ENCODE measurements at regions not wholly inside any gene's neighbourhood (a gene's known extent, or its start where the extent isn't known, plus 50 kb on each side); places are given as distances from the start of the nearest gene placed in this dataset.

GRCh38 chr5:143886651-143887638 lies 75.0 kb downstream of the HMHB1 start:
- TF ChIP-seq EZH2 (IDR thresholded peaks at IDR 0.05; ENCODE audit: borderline replicate concordance, insufficient read depth, low read depth, low read length, poor library complexity, severe bottlenecking) (no peak), CTCF (IDR thresholded peaks at IDR 0.05) (no peak)
- Histone ChIP-seq H3K4me2 (replicated peaks; ENCODE audit: low read depth, low read length, poor library complexity, severe bottlenecking) (no peak overlapping the region), H3K27ac (ENCODE audit: low read length in 2 of 2) (no peak overlapping the region), H3K9ac (ENCODE audit: low read length) (no peak overlapping the region), H4K20me1 (ENCODE audit: control insufficient read depth, insufficient read depth, low read length, poor library complexity, severe bottlenecking) (no peaks in the 10 kb centered on the region), H3K36me3 (replicated peaks in 1 of 2; ENCODE audit: control extremely low read depth in 1 of 2, control insufficient read depth in 1 of 2, extremely low read depth in 1 of 2, insufficient read depth in 2 of 2, low read length in 1 of 2) (no peaks in the 10 kb centered on the region), H3K9me3 (ENCODE audit: control extremely low read depth in 1 of 3, control insufficient read depth in 2 of 3, insufficient read depth in 1 of 3, low read length in 2 of 3) (no peaks in the 10 kb centered on the region), H3K4me3 (ENCODE audit: control extremely low read depth in 1 of 5, extremely low read depth in 1 of 5, insufficient read depth in 1 of 5, low read depth in 2 of 5, low read length in 4 of 5) (no peak overlapping the region), H3K27me3 (replicated peaks in 1 of 4; ENCODE audit: control extremely low read depth in 1 of 4, control insufficient read depth in 3 of 4, insufficient read depth in 4 of 4, low read length in 3 of 4) (no peaks in the 10 kb centered on the region), H3K79me2 (ENCODE audit: control insufficient read depth, insufficient read depth, low read length) (no peaks in the 10 kb centered on the region), H2AFZ (ENCODE audit: insufficient read depth, low read depth, low read length, poor library complexity, severe bottlenecking) (no peak overlapping the region), H3K4me1 (ENCODE audit: control insufficient read depth in 2 of 2, insufficient read depth in 2 of 2, low read length in 2 of 2) (no peaks in the 10 kb centered on the region)
- intact Hi-C loops (cut with micrococcal nuclease) = no loop called here
- ChIA-PET CTCF (no interaction called here), POLR2A (no interaction called here)
- 100% methylated on average over 1 of the region's 6 CpGs for WGBS (ENCODE audit: insufficient coverage)
- ATAC-seq (ENCODE audit: low read depth) (no peak), DNase-seq (no peak)
- H3K4me3 Mint-ChIP-seq = no peak overlapping the region
- H3K27ac Mint-ChIP-seq = no peak overlapping the region
- H3K27me3 Mint-ChIP-seq = peaks cover 16% of the 10 kb centered on the region
- H3K4me1 Mint-ChIP-seq = no peaks in the 10 kb centered on the region
- H3K9me3 Mint-ChIP-seq (ENCODE audit: insufficient read depth) = no peaks in the 10 kb centered on the region

GRCh38 chr5:143887903-143888665 lies 76.1 kb downstream of the HMHB1 start:
- no peaks in the 10 kb centered on the region for H3K9me3 Mint-ChIP-seq (ENCODE audit: insufficient read depth)
- no peak for DNase-seq
- H2AFZ ChIP-seq (ENCODE audit: insufficient read depth, low read depth, low read length, poor library complexity, severe bottlenecking) = no peak overlapping the region
- H4K20me1 ChIP-seq (ENCODE audit: control insufficient read depth, insufficient read depth, low read length, poor library complexity, severe bottlenecking) = no peaks in the 10 kb centered on the region
- no peaks in the 10 kb centered on the region for H3K79me2 ChIP-seq (ENCODE audit: control insufficient read depth, insufficient read depth, low read length)
- H3K27me3 Mint-ChIP-seq = peaks cover 18% of the 10 kb centered on the region
- no peaks in the 10 kb centered on the region for H3K36me3 ChIP-seq (replicated peaks in 1 of 2; ENCODE audit: control extremely low read depth in 1 of 2, control insufficient read depth in 1 of 2, extremely low read depth in 1 of 2, insufficient read depth in 2 of 2, low read length in 1 of 2)
- ATAC-seq (ENCODE audit: low read depth) = no peak
- no peaks in the 10 kb centered on the region for H3K4me1 Mint-ChIP-seq
- CTCF ChIA-PET = no interaction called here
- POLR2A ChIA-PET = no interaction called here
- no peak overlapping the region for H3K27ac Mint-ChIP-seq
- intact Hi-C loops (cut with micrococcal nuclease) = no loop called here
- no peak for TF ChIP-seq CTCF (IDR thresholded peaks at IDR 0.05)
- TF ChIP-seq EZH2 (IDR thresholded peaks at IDR 0.05; ENCODE audit: borderline replicate concordance, insufficient read depth, low read depth, low read length, poor library complexity, severe bottlenecking) = no peak
- H3K27ac ChIP-seq (ENCODE audit: low read length in 2 of 2) = no peak overlapping the region
- 71% methylated on average over 1 of the region's 5 CpGs for WGBS (ENCODE audit: insufficient coverage)
- H3K4me3 Mint-ChIP-seq = no peak overlapping the region
- no peaks in the 10 kb centered on the region for H3K9me3 ChIP-seq (ENCODE audit: control extremely low read depth in 1 of 3, control insufficient read depth in 2 of 3, insufficient read depth in 1 of 3, low read length in 2 of 3)
- H3K4me2 ChIP-seq (replicated peaks; ENCODE audit: low read depth, low read length, poor library complexity, severe bottlenecking) = no peak overlapping the region
- no peaks in the 10 kb centered on the region for H3K27me3 ChIP-seq (replicated peaks in 1 of 4; ENCODE audit: control extremely low read depth in 1 of 4, control insufficient read depth in 3 of 4, insufficient read depth in 4 of 4, low read length in 3 of 4)
- no peaks in the 10 kb centered on the region for H3K4me1 ChIP-seq (ENCODE audit: control insufficient read depth in 2 of 2, insufficient read depth in 2 of 2, low read length in 2 of 2)
- H3K9ac ChIP-seq (ENCODE audit: low read length) = no peak overlapping the region
- no peak overlapping the region for H3K4me3 ChIP-seq (ENCODE audit: control extremely low read depth in 1 of 5, extremely low read depth in 1 of 5, insufficient read depth in 1 of 5, low read depth in 2 of 5, low read length in 4 of 5)
